ENCODE measurements at regions not wholly inside any gene's neighbourhood (a gene's known extent, or its start where the extent isn't known, plus 50 kb on each side); places are given as distances from the start of the nearest gene placed in this dataset.
A peak's percentile ranks its signal among the peaks of the same experiment; 100 is the strongest.

- WGBS (ENCODE audit: extremely low coverage, insufficient coverage, insufficient read length) = no CpG with 5 or more reads among the region's 3 CpGs
Observed at GRCh38 chr11:29629286-29629685, 387.5 kb downstream of the KCNA4 start.

GRCh38 chr11:29628609-29629008 lies 388.2 kb downstream of the KCNA4 start:
- Histone ChIP-seq H3K23ac (ENCODE audit: low read length) (no peak overlapping the region), H4K91ac (ENCODE audit: low read depth, low read length) (no peak overlapping the region), H3K9ac (ENCODE audit: low read length) (no peak overlapping the region), H3K79me1 (ENCODE audit: low read length) (peaks cover 6% of the 10 kb centered on the region), H2BK5ac (ENCODE audit: low read depth, low read length, poor library complexity) (peak overlapping the region; percentile 60), H3K4me1 (ENCODE audit: control insufficient read depth in 1 of 2, insufficient read depth in 2 of 2, low read length in 2 of 2) (peaks cover 3 to 6% of the 10 kb centered on the region in 2 experiments), H2BK120ac (ENCODE audit: insufficient read depth, low read length, poor library complexity) (peak overlapping the region; percentile 61), H3K18ac (ENCODE audit: low read length) (no peak overlapping the region), H3K4me3 (ENCODE audit: low read depth, low read length) (no peak overlapping the region), H2BK12ac (ENCODE audit: low read length) (peak overlapping the region; percentile 36), H3K9me3 (ENCODE audit: insufficient read depth, low read depth, low read length) (no peaks in the 10 kb centered on the region), H3K27me3 (ENCODE audit: insufficient read depth, low read length) (no peaks in the 10 kb centered on the region), H2AK5ac (ENCODE audit: low read length) (no peak overlapping the region), H3K27ac (ENCODE audit: low read depth, low read length) (peak overlapping the region; percentile 57), H2AFZ (ENCODE audit: insufficient read depth, low read length, poor library complexity) (no peak overlapping the region), H3K4ac (ENCODE audit: low read depth, low read length) (no peak overlapping the region), H4K8ac (ENCODE audit: low read depth, low read length) (peak overlapping the region; percentile 32), H3K79me2 (ENCODE audit: control insufficient read depth, insufficient read depth, low read length, poor library complexity) (no peaks in the 10 kb centered on the region), H3K4me2 (ENCODE audit: low read length) (no peak overlapping the region), H4K12ac (ENCODE audit: low read depth, low read length) (no peak overlapping the region), H3K36me3 (ENCODE audit: control insufficient read depth in 1 of 2, insufficient read depth in 2 of 2, low read length in 2 of 2) (no peaks in the 10 kb centered on the region), H3K14ac (ENCODE audit: low read length) (no peak overlapping the region)
- DNase-seq = no peak
- no CpG with 5 or more reads among the region's 3 CpGs for WGBS (ENCODE audit: extremely low coverage, insufficient coverage, insufficient read length)

More at GRCh38 chr11:29629286-29629685, 387.5 kb downstream of the KCNA4 start:
- Histone ChIP-seq H2BK120ac (ENCODE audit: insufficient read depth, low read length, poor library complexity) (no peak overlapping the region), H4K91ac (ENCODE audit: low read depth, low read length) (no peak overlapping the region), H3K9me3 (ENCODE audit: insufficient read depth, low read depth, low read length) (no peaks in the 10 kb centered on the region), H2BK12ac (ENCODE audit: low read length) (no peak overlapping the region), H3K9ac (ENCODE audit: low read length) (no peak overlapping the region), H3K27ac (ENCODE audit: low read depth, low read length) (peak overlapping the region; percentile 72), H2AFZ (ENCODE audit: insufficient read depth, low read length, poor library complexity) (no peak overlapping the region), H3K36me3 (ENCODE audit: control insufficient read depth in 1 of 2, insufficient read depth in 2 of 2, low read length in 2 of 2) (no peaks in the 10 kb centered on the region), H4K8ac (ENCODE audit: low read depth, low read length) (no peak overlapping the region), H4K12ac (ENCODE audit: low read depth, low read length) (no peak overlapping the region), H3K27me3 (ENCODE audit: insufficient read depth, low read length) (no peaks in the 10 kb centered on the region), H2AK5ac (ENCODE audit: low read length) (no peak overlapping the region), H3K4me3 (ENCODE audit: low read depth, low read length) (no peak overlapping the region), H3K79me2 (ENCODE audit: control insufficient read depth, insufficient read depth, low read length, poor library complexity) (no peaks in the 10 kb centered on the region), H3K4ac (ENCODE audit: low read depth, low read length) (no peak overlapping the region), H3K14ac (ENCODE audit: low read length) (no peak overlapping the region), H3K4me1 (ENCODE audit: control insufficient read depth in 1 of 2, insufficient read depth in 2 of 2, low read length in 2 of 2) (peaks cover 3 to 6% of the 10 kb centered on the region in 2 experiments), H2BK5ac (ENCODE audit: low read depth, low read length, poor library complexity) (no peak overlapping the region), H3K23ac (ENCODE audit: low read length) (no peak overlapping the region), H3K4me2 (ENCODE audit: low read length) (no peak overlapping the region), H3K18ac (ENCODE audit: low read length) (no peak overlapping the region), H3K79me1 (ENCODE audit: low read length) (peaks cover 6% of the 10 kb centered on the region)
- DNase-seq = peak; percentile 6 to 41

GRCh38 chr11:29627541-29627940 lies 389.3 kb downstream of the KCNA4 start:
- no CpG with 5 or more reads among the region's 1 CpG for WGBS (ENCODE audit: extremely low coverage, insufficient coverage, insufficient read length)
- Histone ChIP-seq H4K91ac (ENCODE audit: low read depth, low read length) (no peak overlapping the region), H3K4me2 (ENCODE audit: low read length) (no peak overlapping the region)

GRCh38 chr11:29623144-29623722 lies 393.6 kb downstream of the KCNA4 start:
- Histone ChIP-seq H3K23ac (ENCODE audit: low read length) (no peak overlapping the region), H3K4ac (ENCODE audit: low read depth, low read length) (no peak overlapping the region), H2AK5ac (ENCODE audit: low read length) (no peak overlapping the region), H3K9me3 (ENCODE audit: insufficient read depth, low read depth, low read length) (no peaks in the 10 kb centered on the region), H3K27ac (ENCODE audit: low read depth, low read length) (no peak overlapping the region), H4K12ac (ENCODE audit: low read depth, low read length) (no peak overlapping the region), H3K18ac (ENCODE audit: low read length) (no peak overlapping the region), H3K9ac (ENCODE audit: low read length) (no peak overlapping the region), H3K4me1 (ENCODE audit: control insufficient read depth in 1 of 2, insufficient read depth in 2 of 2, low read length in 2 of 2) (peaks cover 2 to 6% of the 10 kb centered on the region in 2 experiments), H2BK120ac (ENCODE audit: insufficient read depth, low read length, poor library complexity) (no peak overlapping the region), H3K79me2 (ENCODE audit: control insufficient read depth, insufficient read depth, low read length, poor library complexity) (no peaks in the 10 kb centered on the region), H4K91ac (ENCODE audit: low read depth, low read length) (no peak overlapping the region), H4K8ac (ENCODE audit: low read depth, low read length) (no peak overlapping the region), H3K14ac (ENCODE audit: low read length) (no peak overlapping the region), H3K79me1 (ENCODE audit: low read length) (peaks cover 1% of the 10 kb centered on the region), H3K36me3 (ENCODE audit: control insufficient read depth in 1 of 2, insufficient read depth in 2 of 2, low read length in 2 of 2) (no peaks in the 10 kb centered on the region), H3K4me3 (ENCODE audit: low read depth, low read length) (no peak overlapping the region), H2AFZ (ENCODE audit: insufficient read depth, low read length, poor library complexity) (no peak overlapping the region), H3K4me2 (ENCODE audit: low read length) (peak overlapping the region; percentile 35), H2BK5ac (ENCODE audit: low read depth, low read length, poor library complexity) (no peak overlapping the region), H3K27me3 (ENCODE audit: insufficient read depth, low read length) (no peaks in the 10 kb centered on the region), H2BK12ac (ENCODE audit: low read length) (no peak overlapping the region)
- WGBS (ENCODE audit: extremely low coverage, insufficient coverage, insufficient read length) = no CpG with 5 or more reads among the region's 5 CpGs
- DNase-seq = no peak

More at GRCh38 chr11:29627541-29627940, 389.3 kb downstream of the KCNA4 start:
- Histone ChIP-seq H3K4ac (ENCODE audit: low read depth, low read length) (no peak overlapping the region), H3K79me2 (ENCODE audit: control insufficient read depth, insufficient read depth, low read length, poor library complexity) (no peaks in the 10 kb centered on the region), H3K27ac (ENCODE audit: low read depth, low read length) (no peak overlapping the region), H3K9me3 (ENCODE audit: insufficient read depth, low read depth, low read length) (no peaks in the 10 kb centered on the region), H2BK12ac (ENCODE audit: low read length) (no peak overlapping the region), H2AK5ac (ENCODE audit: low read length) (no peak overlapping the region), H3K27me3 (ENCODE audit: insufficient read depth, low read length) (no peaks in the 10 kb centered on the region), H2BK5ac (ENCODE audit: low read depth, low read length, poor library complexity) (no peak overlapping the region), H3K9ac (ENCODE audit: low read length) (no peak overlapping the region), H2AFZ (ENCODE audit: insufficient read depth, low read length, poor library complexity) (no peak overlapping the region), H3K36me3 (ENCODE audit: control insufficient read depth in 1 of 2, insufficient read depth in 2 of 2, low read length in 2 of 2) (no peaks in the 10 kb centered on the region), H3K14ac (ENCODE audit: low read length) (no peak overlapping the region), H4K8ac (ENCODE audit: low read depth, low read length) (no peak overlapping the region), H3K18ac (ENCODE audit: low read length) (no peak overlapping the region), H3K4me1 (ENCODE audit: control insufficient read depth in 1 of 2, insufficient read depth in 2 of 2, low read length in 2 of 2) (peaks cover 5 to 12% of the 10 kb centered on the region in 2 experiments), H4K12ac (ENCODE audit: low read depth, low read length) (no peak overlapping the region), H3K4me3 (ENCODE audit: low read depth, low read length) (no peak overlapping the region), H2BK120ac (ENCODE audit: insufficient read depth, low read length, poor library complexity) (no peak overlapping the region), H3K23ac (ENCODE audit: low read length) (no peak overlapping the region), H3K79me1 (ENCODE audit: low read length) (peaks cover 6% of the 10 kb centered on the region)
- no peak for DNase-seq

Measured in trophoblast cell (in vitro differentiated cells and primary cell).